ENCODE measurements at regions not wholly inside any gene's neighbourhood (a gene's known extent, or its start where the extent isn't known, plus 50 kb on each side); places are given as distances from the start of the nearest gene placed in this dataset.
"Not testable (repeated sequence)": the region's sequence is repeated elsewhere in the genome, so short reads cannot be mapped to it uniquely, and the experiment has no call there.

- Histone ChIP-seq H3K27ac (ENCODE audit: low read depth, low read length) (no peak overlapping the region), H3K4me3 (ENCODE audit: low read length) (no peak overlapping the region), H3K27me3 (ENCODE audit: control insufficient read depth, insufficient read depth, low read length) (no peaks in the 10 kb centered on the region), H3K36me3 (ENCODE audit: control insufficient read depth, insufficient read depth, low read length) (no peaks in the 10 kb centered on the region), H3K9ac (ENCODE audit: low read length) (no peak overlapping the region), H3K4me1 (ENCODE audit: control insufficient read depth, insufficient read depth, low read length) (peaks cover 8% of the 10 kb centered on the region)
Measured at GRCh38 chr2:239806758-239807434, 218.2 kb downstream of the NDUFA10 start.

GRCh38 chr2:239806276-239806675 lies 218.9 kb downstream of the NDUFA10 start:
- Histone ChIP-seq H3K36me3 (ENCODE audit: control insufficient read depth, insufficient read depth, low read length) (no peaks in the 10 kb centered on the region), H3K27me3 (ENCODE audit: control insufficient read depth, insufficient read depth, low read length) (no peaks in the 10 kb centered on the region), H3K4me3 (ENCODE audit: low read length) (no peak overlapping the region), H3K4me1 (ENCODE audit: control insufficient read depth, insufficient read depth, low read length) (peaks cover 4% of the 10 kb centered on the region), H3K27ac (ENCODE audit: low read depth, low read length) (no peak overlapping the region), H3K9ac (ENCODE audit: low read length) (no peak overlapping the region)

- Histone ChIP-seq H3K4me1 (ENCODE audit: control insufficient read depth, insufficient read depth, low read length) (no peaks in the 10 kb centered on the region), H3K4me3 (ENCODE audit: low read length) (no peak overlapping the region), H3K36me3 (ENCODE audit: control insufficient read depth, insufficient read depth, low read length) (no peaks in the 10 kb centered on the region), H3K27ac (ENCODE audit: low read depth, low read length) (no peak overlapping the region), H3K9ac (ENCODE audit: low read length) (no peak overlapping the region), H3K27me3 (ENCODE audit: control insufficient read depth, insufficient read depth, low read length) (no peaks in the 10 kb centered on the region)
Measured at GRCh38 chr2:239805414-239805813, 219.7 kb downstream of the NDUFA10 start.

- no peaks in the 10 kb centered on the region for H3K36me3 ChIP-seq (ENCODE audit: control insufficient read depth, insufficient read depth, low read length)
- no peak overlapping the region for H3K4me3 ChIP-seq (ENCODE audit: low read length)
- no peaks in the 10 kb centered on the region for H3K27me3 ChIP-seq (ENCODE audit: control insufficient read depth, insufficient read depth, low read length)
- H3K9ac ChIP-seq (ENCODE audit: low read length) = no peak overlapping the region
- H3K4me1 ChIP-seq (ENCODE audit: control insufficient read depth, insufficient read depth, low read length) = no peaks in the 10 kb centered on the region
- no peak overlapping the region for H3K27ac ChIP-seq (ENCODE audit: low read depth, low read length)
Measured at GRCh38 chr2:239805043-239805329, 220.2 kb downstream of the NDUFA10 start.

GRCh38 chr2:239804161-239805042 lies 220.7 kb downstream of the NDUFA10 start:
- Histone ChIP-seq H3K4me3 (ENCODE audit: low read length) (no peak overlapping the region), H3K9ac (ENCODE audit: low read length) (no peak overlapping the region), H3K36me3 (ENCODE audit: control insufficient read depth, insufficient read depth, low read length) (no peaks in the 10 kb centered on the region), H3K27me3 (ENCODE audit: control insufficient read depth, insufficient read depth, low read length) (no peaks in the 10 kb centered on the region), H3K27ac (ENCODE audit: low read depth, low read length) (no peak overlapping the region), H3K4me1 (ENCODE audit: control insufficient read depth, insufficient read depth, low read length) (no peaks in the 10 kb centered on the region)

GRCh38 chr2:239803766-239804115 lies 221.4 kb downstream of the NDUFA10 start:
- no peak overlapping the region for H3K4me3 ChIP-seq (ENCODE audit: low read length)
- no peaks in the 10 kb centered on the region for H3K27me3 ChIP-seq (ENCODE audit: control insufficient read depth, insufficient read depth, low read length)
- no peak overlapping the region for H3K27ac ChIP-seq (ENCODE audit: low read depth, low read length)
- no peaks in the 10 kb centered on the region for H3K36me3 ChIP-seq (ENCODE audit: control insufficient read depth, insufficient read depth, low read length)
- no peaks in the 10 kb centered on the region for H3K4me1 ChIP-seq (ENCODE audit: control insufficient read depth, insufficient read depth, low read length)
- no peak overlapping the region for H3K9ac ChIP-seq (ENCODE audit: low read length)

- Histone ChIP-seq H3K4me1 (ENCODE audit: control insufficient read depth, insufficient read depth, low read length) (no peaks in the 10 kb centered on the region), H3K4me3 (ENCODE audit: low read length) (no peak overlapping the region), H3K9ac (ENCODE audit: low read length) (no peak overlapping the region), H3K36me3 (ENCODE audit: control insufficient read depth, insufficient read depth, low read length) (no peaks in the 10 kb centered on the region), H3K27me3 (ENCODE audit: control insufficient read depth, insufficient read depth, low read length) (no peaks in the 10 kb centered on the region), H3K27ac (ENCODE audit: low read depth, low read length) (no peak overlapping the region)
Measured at GRCh38 chr2:239803102-239803765, 221.9 kb downstream of the NDUFA10 start.

- Histone ChIP-seq H3K4me1 (ENCODE audit: control insufficient read depth, insufficient read depth, low read length) (no peaks in the 10 kb centered on the region), H3K36me3 (ENCODE audit: control insufficient read depth, insufficient read depth, low read length) (no peaks in the 10 kb centered on the region), H3K9ac (ENCODE audit: low read length) (no peak overlapping the region), H3K27ac (ENCODE audit: low read depth, low read length) (no peak overlapping the region), H3K4me3 (ENCODE audit: low read length) (no peak overlapping the region), H3K27me3 (ENCODE audit: control insufficient read depth, insufficient read depth, low read length) (no peaks in the 10 kb centered on the region)
Measured at GRCh38 chr2:239802185-239802649, 222.9 kb downstream of the NDUFA10 start.

- H3K36me3 ChIP-seq (ENCODE audit: control insufficient read depth, insufficient read depth, low read length) = no peaks in the 10 kb centered on the region
- H3K4me3 ChIP-seq (ENCODE audit: low read length) = no peak overlapping the region
- no peaks in the 10 kb centered on the region for H3K27me3 ChIP-seq (ENCODE audit: control insufficient read depth, insufficient read depth, low read length)
- H3K27ac ChIP-seq (ENCODE audit: low read depth, low read length) = no peak overlapping the region
- no peak overlapping the region for H3K9ac ChIP-seq (ENCODE audit: low read length)
- no peaks in the 10 kb centered on the region for H3K4me1 ChIP-seq (ENCODE audit: control insufficient read depth, insufficient read depth, low read length)
Measured at GRCh38 chr2:239801404-239802184, 223.5 kb downstream of the NDUFA10 start.

- no peak overlapping the region for H3K9ac ChIP-seq (ENCODE audit: low read length)
- no peak overlapping the region for H3K4me3 ChIP-seq (ENCODE audit: low read length)
- no peaks in the 10 kb centered on the region for H3K4me1 ChIP-seq (ENCODE audit: control insufficient read depth, insufficient read depth, low read length)
- no peaks in the 10 kb centered on the region for H3K36me3 ChIP-seq (ENCODE audit: control insufficient read depth, insufficient read depth, low read length)
- H3K27me3 ChIP-seq (ENCODE audit: control insufficient read depth, insufficient read depth, low read length) = no peaks in the 10 kb centered on the region
- H3K27ac ChIP-seq (ENCODE audit: low read depth, low read length) = no peak overlapping the region
Measured at GRCh38 chr2:239800785-239801386, 224.3 kb downstream of the NDUFA10 start.

- H3K27ac ChIP-seq (ENCODE audit: low read depth, low read length) = no peak overlapping the region
- no peaks in the 10 kb centered on the region for H3K4me1 ChIP-seq (ENCODE audit: control insufficient read depth, insufficient read depth, low read length)
- H3K4me3 ChIP-seq (ENCODE audit: low read length) = no peak overlapping the region
- no peak overlapping the region for H3K9ac ChIP-seq (ENCODE audit: low read length)
- H3K36me3 ChIP-seq (ENCODE audit: control insufficient read depth, insufficient read depth, low read length) = no peaks in the 10 kb centered on the region
- no peaks in the 10 kb centered on the region for H3K27me3 ChIP-seq (ENCODE audit: control insufficient read depth, insufficient read depth, low read length)
Measured at GRCh38 chr2:239797316-239797715, 227.8 kb downstream of the NDUFA10 start.

- not testable (repeated sequence) for H3K27me3 ChIP-seq (ENCODE audit: control insufficient read depth, insufficient read depth, low read length); H3K27ac ChIP-seq (ENCODE audit: low read depth, low read length); H3K4me1 ChIP-seq (ENCODE audit: control insufficient read depth, insufficient read depth, low read length); H3K36me3 ChIP-seq (ENCODE audit: control insufficient read depth, insufficient read depth, low read length); H3K9ac ChIP-seq (ENCODE audit: low read length); H3K4me3 ChIP-seq (ENCODE audit: low read length)
Measured at GRCh38 chr2:239795761-239796160, 229.4 kb downstream of the NDUFA10 start.

Data from rectal smooth muscle tissue (tissue), 1 donor.